Calu3 (cell line): ENCODE measurements at regions not wholly inside any gene's neighbourhood (a gene's known extent, or its start where the extent isn't known, plus 50 kb on each side); places are given as distances from the start of the nearest gene placed in this dataset.

ENCODE experiments used
- BruUV-seq: library from RNA; stranded (reverse); fragments of 400-500 nt; replicated peaks from 2 replicates; lab custom pipeline; 2021; lab: Mats Ljungman, UMichigan
- CTCF ChIA-PET: fragments of 300-600 bp; sonication (Branson Sonifier 250); formaldehyde crosslinking; loops from one replicate; lab custom pipeline; 2022; ENCODE audit warnings: antibody characterized with exemption; lab: Charles Lee
- DNase-seq: peaks from one replicate; pipeline ENCODE4 v3.0.0; 2022
- H3K27ac Mint-ChIP-seq: one replicate; pipeline ENCODE4 v1.8.0; 2022; ENCODE audit warnings: mixed read lengths; ENCODE audit not compliant: unreplicated experiment
- H3K27me3 Mint-ChIP-seq: one replicate; pipeline ENCODE4 v1.8.0; 2022; ENCODE audit warnings: mixed read lengths; ENCODE audit not compliant: unreplicated experiment
- H3K36me3 Mint-ChIP-seq: one replicate; pipeline ENCODE4 v1.8.0; 2022; ENCODE audit warnings: mild to moderate bottlenecking, moderate library complexity, mixed read lengths; ENCODE audit not compliant: insufficient read depth, unreplicated experiment
- H3K4me1 Mint-ChIP-seq: one replicate; pipeline ENCODE4 v1.8.0; 2022; ENCODE audit warnings: mild to moderate bottlenecking, low read depth, mixed read lengths; ENCODE audit not compliant: unreplicated experiment
- H3K4me3 Mint-ChIP-seq: one replicate; pipeline ENCODE4 v1.8.0; 2022; ENCODE audit warnings: mild to moderate bottlenecking, low read depth, moderate library complexity, mixed read lengths; ENCODE audit not compliant: unreplicated experiment
- H3K9me3 Mint-ChIP-seq: one replicate; pipeline ENCODE4 v1.8.0; 2022; ENCODE audit warnings: low read depth, mixed read lengths; ENCODE audit not compliant: unreplicated experiment
- CTCF ChIP-seq: fragments of 200-600 bp; IDR thresholded peaks from one replicate; pipeline ENCODE4 v1.8.0; 2022; ENCODE audit warnings: antibody characterized with exemption; ENCODE audit not compliant: unreplicated experiment
- intact Hi-C: fragments of 100-400 bp; cut with micrococcal nuclease; formaldehyde crosslinking; loops from one replicate; pipeline ENCODE4 v1.10.0; 2022; ENCODE audit not compliant: unreplicated experiment

DNA sequence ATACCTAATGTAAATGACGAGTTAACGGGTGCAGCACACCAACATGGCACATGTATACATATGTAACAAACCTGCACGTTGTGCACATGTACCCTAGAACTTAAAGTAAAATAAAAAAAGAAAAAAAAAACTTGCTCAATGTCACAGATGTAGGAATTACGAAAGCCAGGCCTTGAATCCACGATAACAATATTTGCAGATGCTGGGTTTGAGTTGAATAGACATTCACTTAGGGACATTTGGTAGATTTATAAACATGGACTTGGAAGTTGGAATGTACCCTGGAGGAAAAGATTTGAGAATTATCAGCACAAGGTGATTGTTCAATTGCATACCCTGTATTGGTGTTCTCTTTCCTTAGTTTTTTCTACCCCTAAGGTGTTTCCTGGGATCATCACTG, 260.2 kb upstream of the PEX5L start:
- BruUV-seq: no TSS peak
- peaks cover 38% of the 10 kb centered on the region for H3K4me1 Mint-ChIP-seq
- no peak for TF ChIP-seq CTCF
- DNase-seq: no peak
- intact Hi-C loops: no loop called here
- H3K27me3 Mint-ChIP-seq: no peaks in the 10 kb centered on the region
- H3K4me3 Mint-ChIP-seq: no peak overlapping the region
- no peaks in the 10 kb centered on the region for H3K9me3 Mint-ChIP-seq
- peak overlapping the region; percentile 7 for H3K27ac Mint-ChIP-seq
- peaks cover 5% of the 10 kb centered on the region for H3K36me3 Mint-ChIP-seq
- CTCF ChIA-PET: no interaction called here

- H3K9me3 Mint-ChIP-seq: peaks cover 2% of the 10 kb centered on the region
- H3K27ac Mint-ChIP-seq: no peak overlapping the region
- no peaks in the 10 kb centered on the region for H3K27me3 Mint-ChIP-seq
- no peak overlapping the region for H3K4me3 Mint-ChIP-seq
- intact Hi-C loops: no loop called here
- H3K36me3 Mint-ChIP-seq: no peaks in the 10 kb centered on the region
- TF ChIP-seq CTCF: no peak
- peaks cover 31% of the 10 kb centered on the region for H3K4me1 Mint-ChIP-seq
- CTCF ChIA-PET: interaction anchor here (1.0 kb wide), 3 partner anchors 11 to 111 kb away, joined by 3 to 7 read pairs (median 3); no protein-coding TSS in a partner anchor
- no peak for DNase-seq
- BruUV-seq: no TSS peak
These were observed 269.4 kb upstream of the PEX5L start for GRCh38 chr3:180306155-180306554.

- BruUV-seq: no TSS peak
- DNase-seq: peak; percentile 60
- no peak for TF ChIP-seq CTCF
- Mint-ChIP-seq H3K9me3 (peaks cover 4% of the 10 kb centered on the region), H3K4me3 (peak overlapping the region; percentile 25), H3K36me3 (no peaks in the 10 kb centered on the region), H3K27ac (peak overlapping the region; percentile 28), H3K4me1 (peaks cover 37% of the 10 kb centered on the region), H3K27me3 (no peaks in the 10 kb centered on the region)
- intact Hi-C loops: no loop called here
- CTCF ChIA-PET: interaction anchor here (1.0 kb wide), 3 partner anchors 12 to 110 kb away, joined by 3 to 7 read pairs (median 3); no protein-coding TSS in a partner anchor
These were observed 270.0 kb upstream of the PEX5L start for GRCh38 chr3:180306691-180307090.

GRCh38 chr3:180311242-180311641, 274.5 kb upstream of the PEX5L start:
- Mint-ChIP-seq H3K27me3 (no peaks in the 10 kb centered on the region), H3K9me3 (peaks cover 6% of the 10 kb centered on the region), H3K27ac (no peak overlapping the region), H3K4me1 (peaks cover 37% of the 10 kb centered on the region), H3K36me3 (no peaks in the 10 kb centered on the region), H3K4me3 (no peak overlapping the region)
- CTCF ChIA-PET: no interaction called here
- no TSS peak for BruUV-seq
- no peak for DNase-seq
- no peak for TF ChIP-seq CTCF
- intact Hi-C loops: no loop called here
